ENCODE measurements at regions not wholly inside any gene's neighbourhood (a gene's known extent, or its start where the extent isn't known, plus 50 kb on each side); places are given as distances from the start of the nearest gene placed in this dataset.

- DNase-seq, result no peak
These were observed 122.0 kb upstream of the PUDP start for GRCh38 chrX:7269991-7270390.

- no peak for DNase-seq
These were observed 121.6 kb upstream of the PUDP start for GRCh38 chrX:7269589-7269988.

GRCh38 chrX:7266288-7266687 is 118.3 kb upstream of the PUDP start:
- no peak for DNase-seq

- DNase-seq, result no peak
These were observed 116.4 kb upstream of the PUDP start for GRCh38 chrX:7264399-7264798.

- DNase-seq, result no peak
These were observed 116.0 kb upstream of the PUDP start for GRCh38 chrX:7263961-7264360.

- DNase-seq, result no peak
These were observed 115.4 kb upstream of the PUDP start for GRCh38 chrX:7263330-7263729.

GRCh38 chrX:7262551-7262950 is 114.6 kb upstream of the PUDP start:
- no peak for DNase-seq

- no peak for DNase-seq
These were observed 113.8 kb upstream of the PUDP start for GRCh38 chrX:7261672-7262332.

GRCh38 chrX:7254144-7254543 is 106.2 kb upstream of the PUDP start:
- no peak for DNase-seq

- no peak for DNase-seq
These were observed 105.6 kb upstream of the PUDP start for GRCh38 chrX:7253565-7253964.

- DNase-seq, result no peak
These were observed 104.2 kb upstream of the PUDP start for GRCh38 chrX:7252013-7252610.

- no peak for DNase-seq
These were observed 99.4 kb upstream of the PUDP start for GRCh38 chrX:7247346-7247745.

- DNase-seq, result no peak
These were observed 96.5 kb upstream of the PUDP start for GRCh38 chrX:7244405-7244804.

GRCh38 chrX:7242613-7243012 is 94.7 kb upstream of the PUDP start:
- DNase-seq, result no peak

- DNase-seq, result no peak
These were observed 93.0 kb upstream of the PUDP start for GRCh38 chrX:7240929-7241328.

GRCh38 chrX:7235071-7235470 is 87.1 kb upstream of the PUDP start:
- DNase-seq, result no peak

- no peak for DNase-seq
These were observed 85.8 kb upstream of the PUDP start for GRCh38 chrX:7233580-7234406.

GRCh38 chrX:7228226-7228625 is 80.3 kb upstream of the PUDP start:
- no peak for DNase-seq

- DNase-seq, result no peak
These were observed 77.4 kb upstream of the PUDP start for GRCh38 chrX:7225338-7225737.

- no peak for DNase-seq
These were observed 75.3 kb upstream of the PUDP start for GRCh38 chrX:7223271-7223670.

- no peak for DNase-seq
These were observed 72.2 kb upstream of the PUDP start for GRCh38 chrX:7220121-7220520.

- no peak for DNase-seq
These were observed 71.3 kb upstream of the PUDP start for GRCh38 chrX:7219153-7219705.

GRCh38 chrX:7218321-7219152 is 70.6 kb upstream of the PUDP start:
- no peak for DNase-seq
